RPMI7951 (cell line): ENCODE measurements at regions not wholly inside any gene's neighbourhood (a gene's known extent, or its start where the extent isn't known, plus 50 kb on each side); places are given as distances from the start of the nearest gene placed in this dataset.
"Not testable (repeated sequence)": the region's sequence is repeated elsewhere in the genome, so short reads cannot be mapped to it uniquely, and the experiment has no call there.

Experiments
- DNase-seq: peaks from one replicate; pipeline ENCODE4 v3.0.0-alpha.2; 2012; ENCODE audit warnings: low read depth

GRCh38 chr12:13562915-13563742 lies 366.6 kb downstream of the EMP1 start:
- DNase-seq: no peak

GRCh38 chr12:13561923-13562322 lies 365.4 kb downstream of the EMP1 start:
- DNase-seq: no peak

DNA sequence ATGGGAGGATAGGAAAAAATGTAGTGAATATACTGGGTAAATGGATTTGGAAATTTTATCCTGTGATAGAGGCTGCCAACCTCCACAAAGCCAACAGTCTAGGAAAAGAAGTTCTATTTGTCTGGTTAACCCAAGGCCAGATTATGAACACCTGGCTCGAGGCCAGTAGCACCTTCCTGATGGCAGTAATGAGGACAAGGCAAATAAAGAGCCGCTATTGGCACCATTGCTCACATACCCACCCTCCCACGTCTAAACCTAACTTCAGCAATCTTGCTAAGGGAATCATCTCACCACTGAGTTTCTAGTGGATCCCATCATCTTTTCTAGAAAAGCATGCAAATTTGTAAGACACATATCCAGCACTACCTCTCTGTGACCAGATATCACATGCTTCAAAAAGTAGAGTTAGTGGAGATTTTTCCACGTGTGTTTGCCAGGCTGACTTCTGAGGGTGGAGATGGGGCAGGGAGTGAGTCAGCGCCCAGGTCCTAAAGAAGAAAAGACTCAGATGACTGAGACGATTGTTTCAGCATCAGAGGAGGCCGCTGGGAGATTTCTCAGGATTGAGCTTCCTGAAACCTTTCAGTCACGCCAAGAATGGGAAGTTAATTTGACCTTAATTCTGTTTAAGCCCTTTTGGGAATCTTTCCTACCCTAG lies 362.9 kb downstream of the EMP1 start:
- no peak for DNase-seq

DNA sequence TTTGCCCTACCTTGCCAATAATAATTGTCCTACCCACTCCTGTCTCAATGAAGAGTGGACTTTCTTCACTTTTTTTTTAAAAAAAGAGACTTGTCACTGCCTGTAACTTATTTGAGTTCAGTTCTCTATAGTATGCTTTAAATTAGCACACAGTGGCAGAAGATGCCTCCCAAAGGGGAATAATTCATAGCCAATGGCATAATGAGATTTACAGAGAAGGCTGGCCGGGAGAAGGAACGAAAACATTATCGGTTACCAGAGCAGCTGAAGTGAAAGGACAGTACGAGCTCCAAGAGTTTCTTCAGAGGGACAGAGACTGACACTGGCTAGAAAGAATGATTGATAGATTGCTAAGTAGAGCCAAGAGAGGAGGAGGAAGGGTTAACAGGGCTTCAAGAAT lies 356.3 kb downstream of the EMP1 start:
- no peak for DNase-seq

GRCh38 chr12:13547283-13547682 lies 350.8 kb downstream of the EMP1 start:
- no peak for DNase-seq

DNA sequence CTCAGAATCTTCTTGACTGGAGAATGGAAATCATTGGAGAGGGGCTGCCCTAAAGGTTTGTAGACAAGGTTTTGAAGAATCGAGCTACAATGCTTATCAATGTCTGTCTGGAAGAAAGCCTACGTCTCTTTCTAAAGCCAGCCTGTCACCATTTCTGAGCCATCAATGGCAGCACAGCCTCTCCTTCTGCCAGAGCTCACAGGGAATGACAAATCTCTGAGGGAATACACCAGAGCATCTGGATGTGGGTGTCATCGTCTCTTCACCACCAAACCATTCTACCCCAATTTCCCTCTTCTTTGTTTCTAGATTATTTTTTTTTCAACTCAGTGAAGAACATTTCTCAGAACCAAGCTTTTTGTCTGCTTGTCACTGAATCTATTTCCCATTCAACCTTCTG lies 349.7 kb downstream of the EMP1 start:
- DNase-seq: no peak

DNA sequence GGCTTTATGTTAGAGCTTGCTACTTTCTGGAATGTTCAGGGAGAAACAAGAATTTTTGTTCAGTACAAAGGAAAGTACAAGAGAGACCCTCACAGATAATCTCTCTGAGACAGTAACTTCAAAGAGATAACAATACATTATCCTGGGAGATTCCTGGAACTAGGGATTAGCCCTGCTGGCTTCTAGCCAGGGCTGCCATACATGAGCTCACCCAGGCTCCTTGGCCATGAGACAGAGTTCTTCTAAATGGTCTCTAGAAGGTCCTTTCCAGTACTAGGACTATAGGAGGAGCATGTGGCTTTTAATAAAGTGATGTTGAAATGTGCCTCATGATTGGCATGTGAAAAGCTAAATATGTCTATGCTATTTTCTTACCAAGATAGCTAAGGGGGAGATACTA lies 342.5 kb downstream of the EMP1 start:
- DNase-seq: no peak

GRCh38 chr12:13538136-13538535 lies 341.6 kb downstream of the EMP1 start:
- DNase-seq: no peak

DNA sequence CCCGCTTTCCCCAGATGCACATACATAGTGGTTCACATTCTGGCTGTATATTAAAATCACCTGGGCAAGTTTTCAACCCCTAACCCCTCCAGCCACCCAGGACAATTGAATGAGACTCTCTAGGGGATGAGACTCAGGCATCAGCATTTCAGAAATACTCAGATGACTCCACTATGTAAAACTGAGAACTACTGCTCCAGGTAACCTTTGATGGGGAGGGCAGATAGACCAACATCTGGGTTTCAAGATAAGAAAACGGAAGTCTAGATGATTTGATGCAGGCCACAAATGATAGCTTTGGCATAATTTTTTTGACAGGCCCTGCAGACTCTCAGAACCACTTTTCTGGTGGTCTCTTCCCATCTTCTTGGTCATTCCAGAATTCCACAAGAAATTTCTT lies 341.1 kb downstream of the EMP1 start:
- no peak for DNase-seq

DNA sequence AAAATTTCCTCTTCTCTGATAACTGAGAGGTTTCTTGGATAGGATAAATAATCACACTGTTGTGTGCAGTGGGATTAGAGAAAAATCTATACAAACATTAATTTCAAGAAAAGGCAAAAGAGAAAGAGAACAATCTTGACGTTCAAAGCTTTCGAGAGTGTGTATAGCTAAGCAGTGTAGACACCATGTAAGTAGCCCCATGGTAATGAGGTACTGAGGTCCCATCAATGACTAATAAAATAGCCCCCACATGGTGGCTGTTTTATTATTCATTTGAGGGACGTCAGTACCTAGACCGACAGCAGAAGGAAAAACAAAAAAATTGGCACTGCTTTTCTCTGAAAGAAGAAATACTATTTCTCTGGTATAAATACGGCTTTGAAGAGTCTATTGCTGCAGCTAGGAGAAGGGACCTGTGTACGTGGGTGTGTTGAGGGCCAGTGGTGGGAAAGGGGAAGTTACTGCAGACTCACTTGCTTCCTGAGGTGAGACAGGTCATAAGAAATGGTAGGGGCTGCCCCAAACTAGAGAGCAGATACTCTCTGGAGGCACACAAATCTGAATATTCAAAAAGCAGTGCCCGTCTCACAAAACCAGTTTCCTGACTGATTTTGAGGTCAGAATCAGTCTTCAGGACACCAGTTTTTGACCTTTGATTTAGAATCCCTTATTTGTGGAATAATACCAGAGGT lies 339.8 kb downstream of the EMP1 start:
- no peak for DNase-seq

- peak; percentile 31 for DNase-seq
Measured at GRCh38 chr12:13534645-13535398, 338.3 kb downstream of the EMP1 start.

DNA sequence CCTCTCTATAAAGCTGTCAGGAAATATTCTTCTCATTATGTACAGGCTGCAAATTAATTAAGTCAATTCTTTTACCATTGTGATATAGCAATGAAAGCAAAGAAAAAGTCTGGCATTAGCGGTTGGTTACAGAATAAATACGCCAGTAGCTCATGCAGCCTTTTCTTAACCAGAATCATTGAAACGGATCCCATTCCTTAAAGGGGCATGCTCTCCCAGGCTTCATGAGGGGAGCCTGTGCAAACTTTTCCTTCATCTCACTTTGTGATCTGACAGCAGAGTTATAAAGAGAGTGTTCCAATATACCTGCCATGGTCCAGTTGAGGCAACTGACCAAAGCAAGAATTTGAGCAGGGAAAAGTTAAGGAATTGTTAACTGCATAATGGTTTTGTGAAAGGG lies 337.7 kb downstream of the EMP1 start:
- no peak for DNase-seq

DNA sequence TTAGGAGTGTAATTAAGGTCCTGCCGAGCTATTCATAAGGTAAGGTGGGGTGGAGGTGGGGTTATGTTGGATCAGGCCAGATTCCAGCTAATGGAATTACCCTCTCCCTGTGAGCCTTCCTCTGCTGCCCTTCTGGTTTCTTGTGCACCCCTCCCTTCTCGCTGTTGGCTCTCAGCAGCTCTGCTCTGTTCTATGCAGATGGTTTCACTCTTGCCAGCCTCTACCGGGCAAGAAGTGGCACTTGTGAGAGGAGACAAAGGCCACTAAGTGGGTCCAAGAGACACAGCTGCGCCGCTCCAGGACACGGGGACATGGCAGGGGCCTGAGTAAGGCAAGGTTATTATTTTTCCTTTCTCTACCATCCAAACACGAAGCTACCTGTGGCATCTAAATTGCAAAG lies 334.4 kb downstream of the EMP1 start:
- DNase-seq: no peak

- DNase-seq: not testable (repeated sequence)
Measured at GRCh38 chr12:13526185-13526921, 329.8 kb downstream of the EMP1 start.

DNA sequence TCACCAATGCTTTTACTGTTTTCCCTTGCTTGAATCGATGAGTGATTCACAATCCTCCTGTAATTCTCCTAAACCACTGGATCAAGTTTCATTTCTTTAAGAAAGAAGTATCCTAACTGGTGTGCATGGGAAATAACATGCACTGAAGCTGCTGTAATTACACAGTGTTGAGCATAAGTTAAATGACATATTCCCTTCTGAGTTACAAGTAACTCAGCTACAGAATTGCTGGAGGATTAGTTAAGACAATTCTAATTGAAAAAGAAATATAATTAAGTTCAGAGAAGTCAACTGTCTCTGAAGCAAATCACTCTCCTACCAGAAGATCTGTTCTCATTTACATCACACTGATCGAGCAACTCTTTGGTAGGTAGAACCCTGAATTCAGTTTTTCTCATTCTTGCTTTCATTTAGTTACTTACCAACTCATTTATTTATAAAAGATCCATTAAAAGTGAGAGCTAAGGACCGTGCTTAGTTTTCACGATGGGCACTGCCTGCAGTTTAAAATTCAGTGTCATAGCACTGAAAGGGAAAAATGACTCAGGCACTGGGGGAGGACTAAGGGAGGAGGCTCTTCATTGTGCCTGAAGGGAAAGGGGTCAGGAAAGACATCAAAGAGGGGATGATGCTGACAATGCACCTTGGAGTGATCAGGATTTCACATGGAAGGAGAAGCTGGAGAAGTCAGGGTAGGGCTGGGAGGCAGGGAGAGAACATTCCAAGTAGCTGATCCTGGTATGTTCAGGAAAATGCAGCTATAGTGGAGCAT lies 327.2 kb downstream of the EMP1 start:
- DNase-seq: no peak

DNA sequence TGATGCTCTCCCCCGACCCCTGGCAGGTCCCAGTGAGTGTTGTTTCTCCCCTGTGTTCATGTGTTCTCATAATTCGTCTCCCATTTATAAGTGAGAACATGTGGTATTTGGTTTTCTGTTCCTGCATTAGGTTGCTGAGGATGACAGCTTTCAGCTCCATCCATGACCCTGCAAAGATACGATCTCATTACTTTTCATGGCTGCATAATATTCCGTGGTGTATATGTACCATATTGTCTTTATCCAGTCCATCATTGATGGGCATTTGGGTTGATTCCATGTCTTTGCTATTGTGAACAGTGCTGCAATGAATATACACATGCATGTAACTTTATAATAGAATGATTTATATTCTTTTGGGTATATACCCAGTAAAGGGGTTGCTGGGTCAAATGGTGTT lies 321.5 kb downstream of the EMP1 start:
- DNase-seq: not testable (repeated sequence)

DNA sequence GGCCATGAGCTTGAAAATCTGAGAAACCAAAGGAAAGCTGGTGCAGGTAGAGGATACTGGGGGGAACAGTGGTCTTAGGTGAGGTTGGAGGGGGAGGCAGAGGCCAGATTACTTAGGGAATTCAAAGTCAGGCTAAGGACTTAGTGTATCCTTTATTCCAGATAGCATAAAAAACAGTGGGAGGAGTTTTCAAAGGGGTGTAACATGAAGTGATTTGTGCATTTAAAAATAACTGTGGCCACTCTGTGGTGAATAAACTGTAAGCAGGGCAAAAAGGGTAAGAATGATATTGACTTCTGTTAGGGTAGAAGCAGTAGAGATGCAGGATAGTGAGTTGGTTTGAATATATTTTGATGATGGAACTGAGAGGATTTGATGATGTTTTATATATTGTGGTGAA lies 313.2 kb downstream of the EMP1 start:
- DNase-seq: no peak

DNA sequence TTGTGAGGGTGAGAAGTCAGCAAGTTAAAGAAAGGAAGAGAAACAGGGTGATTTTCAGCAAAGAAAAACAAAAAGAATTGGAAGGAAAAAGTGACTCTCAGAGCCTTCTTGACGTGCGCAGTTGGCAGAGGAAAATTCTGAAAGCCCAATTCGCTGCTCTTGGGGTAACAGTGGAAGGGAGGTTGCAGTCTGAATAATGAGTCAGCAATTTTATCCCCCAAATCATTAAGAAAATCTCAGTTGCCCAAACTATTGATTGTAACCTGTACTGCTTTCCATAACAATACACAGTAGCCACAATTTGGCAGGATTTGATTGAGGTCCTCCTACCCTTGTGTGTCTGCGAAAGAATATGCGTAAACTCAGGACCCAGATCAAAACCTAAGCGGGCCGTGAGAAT lies 309.1 kb downstream of the EMP1 start:
- DNase-seq: no peak

- no peak for DNase-seq
Measured at GRCh38 chr12:13505224-13505623, 308.7 kb downstream of the EMP1 start.

DNA sequence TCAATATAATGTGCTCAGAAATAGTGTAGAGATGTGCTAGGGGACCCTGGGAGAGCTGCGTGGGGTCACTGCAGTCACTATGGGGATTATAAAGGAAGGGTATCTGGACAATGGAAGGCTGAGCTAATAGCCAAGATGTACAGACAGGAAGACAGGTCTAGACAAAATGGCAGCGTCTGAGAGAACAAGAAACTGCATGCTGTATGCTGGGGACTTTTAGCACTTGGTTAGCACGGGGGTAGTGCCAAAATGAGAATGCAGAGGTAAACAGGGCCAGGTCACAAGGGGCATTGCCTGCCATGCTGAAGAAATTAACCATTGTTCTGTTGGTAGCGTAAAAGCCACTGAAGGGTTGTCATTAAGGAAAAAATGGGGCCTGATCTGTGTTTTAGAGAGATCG lies 308.2 kb downstream of the EMP1 start:
- DNase-seq: no peak

DNA sequence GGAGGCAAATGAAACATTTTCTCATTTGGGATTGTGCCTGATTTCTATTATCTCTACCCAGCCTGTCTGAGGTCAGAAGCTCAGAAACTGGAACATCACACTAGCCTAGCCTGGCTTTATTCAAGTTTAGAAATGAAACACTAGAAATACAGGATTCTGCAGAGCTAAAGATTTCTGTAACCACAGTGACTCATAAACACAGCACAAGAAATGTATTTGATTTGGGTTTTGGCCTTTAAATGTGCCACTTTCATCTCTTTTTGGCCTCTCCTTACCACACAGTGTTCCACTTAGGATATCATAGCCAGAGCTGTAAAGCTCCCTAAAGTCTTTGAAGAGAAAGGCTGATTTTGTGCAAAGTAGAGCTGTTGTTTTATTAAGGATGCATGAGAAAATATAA lies 307.5 kb downstream of the EMP1 start:
- DNase-seq: no peak
